ENCODE measurements at regions not wholly inside any gene's neighbourhood (a gene's known extent, or its start where the extent isn't known, plus 50 kb on each side); places are given as distances from the start of the nearest gene placed in this dataset.

- FAIRE-seq (no peak), ATAC-seq (no peak), DNase-seq (ENCODE audit: low spot score) (no peak)
- no TSS peak for BruUV-seq (replicated peaks)
- in situ Hi-C loops (cut with HindIII; ENCODE audit: extremely low pct_ligation_motif_present, low pct_unique_long_range_greater_than_20kb): no loop called here
- CTCF ChIA-PET (ENCODE audit: low intra/inter-chr PET ratio, low total read pairs): no interaction called here
- Histone ChIP-seq H2AFZ (ENCODE audit: low read length) (no peak overlapping the region), H3K9ac (ENCODE audit: insufficient read depth, low read depth, low read length) (no peak overlapping the region), H3K9me3 (ENCODE audit: low read length) (no peaks in the 10 kb centered on the region), H3K4me2 (ENCODE audit: low read depth, low read length) (no peak overlapping the region), H3K27ac (ENCODE audit: extremely low read length, insufficient read depth, low read length) (no peak overlapping the region), H3K4me1 (ENCODE audit: insufficient read depth, low read length) (no peaks in the 10 kb centered on the region), H3K27me3 (ENCODE audit: control insufficient read depth in 1 of 2, insufficient read depth in 2 of 2, low read length in 2 of 2) (no peaks in the 10 kb centered on the region), H4K20me1 (ENCODE audit: insufficient read depth, low read length) (no peaks in the 10 kb centered on the region), H3K79me2 (ENCODE audit: insufficient read depth, low read length) (no peaks in the 10 kb centered on the region), H3K4me3 (replicated peaks in 1 of 3; ENCODE audit: insufficient read depth in 1 of 3, low read depth in 2 of 3, low read length in 3 of 3) (no peak overlapping the region), H3K36me3 (replicated peaks in 1 of 2; ENCODE audit: control insufficient read depth in 1 of 2, insufficient read depth in 2 of 2, low read length in 2 of 2) (no peaks in the 10 kb centered on the region)
- POLR2A ChIA-PET: no interaction called here
- 0% methylated on average over 1 of the region's 1 CpG for WGBS (ENCODE audit: low lambda C conversion rate)
- intact Hi-C loops (cut with micrococcal nuclease; ENCODE audit: unreplicated experiment): no loop called here
- TF ChIP-seq ZIK1 (CRISPR knock-in tag; IDR thresholded peaks at IDR 0.05; ENCODE audit: borderline replicate concordance, low read depth) (no peak), PHB2 (IDR thresholded peaks at IDR 0.05; ENCODE audit: partially characterized antibody) (no peak), KDM6A (CRISPR knock-in tag; IDR thresholded peaks at IDR 0.05; ENCODE audit: low read depth) (no peak), KLF16 (CRISPR knock-in tag; IDR thresholded peaks at IDR 0.05) (no peak), RCOR2 (CRISPR knock-in tag; IDR thresholded peaks at IDR 0.05) (no peak), ZNF431 (CRISPR knock-in tag; IDR thresholded peaks at IDR 0.05; ENCODE audit: borderline replicate concordance, low read depth) (no peak), RELA (CRISPR knock-in tag; IDR thresholded peaks at IDR 0.05) (no peak), ZNF609 (CRISPR knock-in tag; IDR thresholded peaks at IDR 0.05; ENCODE audit: borderline replicate concordance) (no peak), ZNF720 (CRISPR knock-in tag; IDR thresholded peaks at IDR 0.05) (no peak), HMGA1 (CRISPR knock-in tag; conservative IDR thresholded peaks at IDR 0.05) (no peak), PCBP2 (optimal IDR thresholded peaks at IDR 0.05; ENCODE audit: low read depth, low read length, poor library complexity, severe bottlenecking) (no peak), ETV6 (CRISPR knock-in tag; conservative IDR thresholded peaks at IDR 0.05) (no peak), SPEN (CRISPR knock-in tag; IDR thresholded peaks at IDR 0.05; ENCODE audit: low read depth) (no peak), ZNF766 (CRISPR knock-in tag; IDR thresholded peaks at IDR 0.05; ENCODE audit: borderline replicate concordance) (no peak), ZNF331 (CRISPR knock-in tag; IDR thresholded peaks at IDR 0.05) (no peak)
- TF ChIP-seq, protein P1, sequence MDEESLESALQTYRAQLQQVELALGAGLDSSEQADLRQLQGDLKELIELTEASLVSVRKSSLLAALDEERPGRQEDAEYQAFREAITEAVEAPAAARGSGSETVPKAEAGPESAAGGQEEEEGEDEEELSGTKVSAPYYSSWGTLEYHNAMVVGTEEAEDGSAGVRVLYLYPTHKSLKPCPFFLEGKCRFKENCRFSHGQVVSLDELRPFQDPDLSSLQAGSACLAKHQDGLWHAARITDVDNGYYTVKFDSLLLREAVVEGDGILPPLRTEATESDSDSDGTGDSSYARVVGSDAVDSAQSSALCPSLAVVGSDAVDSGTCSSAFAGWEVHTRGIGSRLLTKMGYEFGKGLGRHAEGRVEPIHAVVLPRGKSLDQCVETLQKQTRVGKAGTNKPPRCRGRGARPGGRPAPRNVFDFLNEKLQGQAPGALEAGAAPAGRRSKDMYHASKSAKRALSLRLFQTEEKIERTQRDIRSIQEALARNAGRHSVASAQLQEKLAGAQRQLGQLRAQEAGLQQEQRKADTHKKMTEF (CRISPR knock-in tag; IDR thresholded peaks at IDR 0.05): no peak
- TF ChIP-seq, protein P2, sequence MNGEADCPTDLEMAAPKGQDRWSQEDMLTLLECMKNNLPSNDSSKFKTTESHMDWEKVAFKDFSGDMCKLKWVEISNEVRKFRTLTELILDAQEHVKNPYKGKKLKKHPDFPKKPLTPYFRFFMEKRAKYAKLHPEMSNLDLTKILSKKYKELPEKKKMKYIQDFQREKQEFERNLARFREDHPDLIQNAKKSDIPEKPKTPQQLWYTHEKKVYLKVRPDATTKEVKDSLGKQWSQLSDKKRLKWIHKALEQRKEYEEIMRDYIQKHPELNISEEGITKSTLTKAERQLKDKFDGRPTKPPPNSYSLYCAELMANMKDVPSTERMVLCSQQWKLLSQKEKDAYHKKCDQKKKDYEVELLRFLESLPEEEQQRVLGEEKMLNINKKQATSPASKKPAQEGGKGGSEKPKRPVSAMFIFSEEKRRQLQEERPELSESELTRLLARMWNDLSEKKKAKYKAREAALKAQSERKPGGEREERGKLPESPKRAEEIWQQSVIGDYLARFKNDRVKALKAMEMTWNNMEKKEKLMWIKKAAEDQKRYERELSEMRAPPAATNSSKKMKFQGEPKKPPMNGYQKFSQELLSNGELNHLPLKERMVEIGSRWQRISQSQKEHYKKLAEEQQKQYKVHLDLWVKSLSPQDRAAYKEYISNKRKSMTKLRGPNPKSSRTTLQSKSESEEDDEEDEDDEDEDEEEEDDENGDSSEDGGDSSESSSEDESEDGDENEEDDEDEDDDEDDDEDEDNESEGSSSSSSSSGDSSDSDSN (CRISPR knock-in tag; IDR thresholded peaks at IDR 0.05): no peak
Measured at GRCh38 chr18:28607991-28608390, 431.1 kb upstream of the CDH2 start.
